ENCODE measurements at regions not wholly inside any gene's neighbourhood (a gene's known extent, or its start where the extent isn't known, plus 50 kb on each side); places are given as distances from the start of the nearest gene placed in this dataset.

GRCh38 chr2:52289741-52290140 lies 1257.8 kb upstream of the NRXN1 start:
- no peak for TF ChIP-seq CTCF (IDR thresholded peaks at IDR 0.05 in 4 of 5, conservative IDR thresholded peaks at IDR 0.05 in 1 of 5)
- TF ChIP-seq POLR2A (IDR thresholded peaks at IDR 0.05) = no peak

All from gastrocnemius medialis (tissue), 4 donors.